ENCODE measurements at regions not wholly inside any gene's neighbourhood (a gene's known extent, or its start where the extent isn't known, plus 50 kb on each side); places are given as distances from the start of the nearest gene placed in this dataset.

- TF ChIP-seq RAD21 (IDR thresholded peaks at IDR 0.05; ENCODE audit: low read length) (no peak), MEF2A (IDR thresholded peaks at IDR 0.05; ENCODE audit: borderline replicate concordance, low read depth) (no peak), JUND (IDR thresholded peaks at IDR 0.05) (no peak), POLR2AphosphoS5 (IDR thresholded peaks at IDR 0.05; ENCODE audit: low read depth, low read length) (no peak), ELF1 (IDR thresholded peaks at IDR 0.05) (no peak)
These were observed 169.9 kb downstream of the AASDH start (continued) for GRCh38 chr4:56217343-56217890.

GRCh38 chr4:56215901-56216300 lies 171.4 kb downstream of the AASDH start:
- H3K9me2 ChIP-seq = no peaks in the 10 kb centered on the region
- H3K36me3 ChIP-seq (replicated peaks in 1 of 2; ENCODE audit: control insufficient read depth in 1 of 2, insufficient read depth in 2 of 2, low read length in 1 of 2) = no peaks in the 10 kb centered on the region
- no peaks in the 10 kb centered on the region for H3F3A ChIP-seq (replicated peaks; ENCODE audit: insufficient read depth)
- no peaks in the 10 kb centered on the region for H3K79me2 ChIP-seq (ENCODE audit: insufficient read depth)
- no peaks in the 10 kb centered on the region for H3K27me3 ChIP-seq (ENCODE audit: insufficient read depth)
- H3K9me3 ChIP-seq = no peaks in the 10 kb centered on the region
- no peak overlapping the region for H2AFZ ChIP-seq (ENCODE audit: low read depth)
- 47% methylated on average over 3 of the region's 3 CpGs for WGBS (ENCODE audit: low lambda C conversion rate)
- POLR2A ChIA-PET = no interaction called here
- H4K20me1 ChIP-seq (ENCODE audit: insufficient read depth) = no peaks in the 10 kb centered on the region
- peaks cover 0 to 3% of the 10 kb centered on the region in 2 experiments; a peak in 1 of 4 replicates for H3K4me1 ChIP-seq (ENCODE audit: control insufficient read depth in 1 of 2, insufficient read depth in 2 of 2, low read depth in 1 of 2, low read length in 1 of 2)
- peak; percentile 33; the same call in 1 of the 2 replicates for TF ChIP-seq FOSL2 (IDR thresholded peaks at IDR 0.05; ENCODE audit: borderline replicate concordance, low read depth)
- TF ChIP-seq TCF12 (IDR thresholded peaks at IDR 0.05) = no peak
- CTCF ChIA-PET = interaction anchor here (0.7 to 1.4 kb wide), 2 partner anchors 47 to 52 kb away, joined by 3 read pairs; no protein-coding TSS in a partner anchor
- DNase-seq = peak; percentile 17
- H3K4me3 ChIP-seq (ENCODE audit: low read depth in 2 of 2, low read length in 1 of 2) = no peak overlapping the region
- no peak overlapping the region for H3K9ac ChIP-seq
- no peak overlapping the region for H3K27ac ChIP-seq (ENCODE audit: low read depth in 2 of 2, low read length in 1 of 2)
- H3K4me2 ChIP-seq = peak overlapping the region; percentile 4; the same call in 1 of the 2 replicates

GRCh38 chr4:56215141-56215783 lies 172.0 kb downstream of the AASDH start:
- TF ChIP-seq NRF1 (IDR thresholded peaks at IDR 0.05; ENCODE audit: low read depth, low read length) (no peak), ZBTB33 (IDR thresholded peaks at IDR 0.05; ENCODE audit: borderline replicate concordance, low read depth) (no peak), NFIC (IDR thresholded peaks at IDR 0.05; ENCODE audit: borderline replicate concordance) (no peak), SIN3A (IDR thresholded peaks at IDR 0.05; ENCODE audit: borderline replicate concordance, low read depth, low read length) (no peak), CTCF (IDR thresholded peaks at IDR 0.05) (no peak), PBX3 (IDR thresholded peaks at IDR 0.05) (no peak), FOXJ3 (CRISPR knock-in tag; IDR thresholded peaks at IDR 0.05) (no peak), REST (IDR thresholded peaks at IDR 0.05; ENCODE audit: low read depth, low read length) (no peak)
- H3K27ac ChIP-seq (ENCODE audit: low read depth in 2 of 2, low read length in 1 of 2) = no peak overlapping the region
- ChIA-PET CTCF (interaction anchor here (0.7 to 1.4 kb wide), 2 partner anchors 46 to 52 kb away, joined by 3 read pairs; no protein-coding TSS in a partner anchor), POLR2A (no interaction called here)
- no peaks in the 10 kb centered on the region for H4K20me1 ChIP-seq (ENCODE audit: insufficient read depth)
- WGBS (ENCODE audit: low lambda C conversion rate) = 56% methylated on average over 4 of the region's 4 CpGs
- no peaks in the 10 kb centered on the region for H3F3A ChIP-seq (replicated peaks; ENCODE audit: insufficient read depth)
- DNase-seq = no peak
- no peaks in the 10 kb centered on the region for H3K79me2 ChIP-seq (ENCODE audit: insufficient read depth)
- H3K9me2 ChIP-seq = no peaks in the 10 kb centered on the region
- no peaks in the 10 kb centered on the region for H3K27me3 ChIP-seq (ENCODE audit: insufficient read depth)
- no peak overlapping the region for H2AFZ ChIP-seq (ENCODE audit: low read depth)
- H3K4me3 ChIP-seq (ENCODE audit: low read depth in 2 of 2, low read length in 1 of 2) = no peak overlapping the region
- no peaks in the 10 kb centered on the region for H3K36me3 ChIP-seq (replicated peaks in 1 of 2; ENCODE audit: control insufficient read depth in 1 of 2, insufficient read depth in 2 of 2, low read length in 1 of 2)
- peaks cover 0 to 3% of the 10 kb centered on the region in 2 experiments; a peak in 1 of 4 replicates for H3K4me1 ChIP-seq (ENCODE audit: control insufficient read depth in 1 of 2, insufficient read depth in 2 of 2, low read depth in 1 of 2, low read length in 1 of 2)
- no peaks in the 10 kb centered on the region for H3K9me3 ChIP-seq
- H3K4me2 ChIP-seq = peak overlapping the region; percentile 4; the same call in 1 of the 2 replicates
- H3K9ac ChIP-seq = no peak overlapping the region
